ENCODE measurements at regions not wholly inside any gene's neighbourhood (a gene's known extent, or its start where the extent isn't known, plus 50 kb on each side); places are given as distances from the start of the nearest gene placed in this dataset.

- TF ChIP-seq CTCF (IDR thresholded peaks at IDR 0.05; ENCODE audit: low read length): no peak
- no peak for TF ChIP-seq EZH2 (IDR thresholded peaks at IDR 0.05; ENCODE audit: borderline replicate concordance, low read length)
These were observed 300.7 kb upstream of the PITRM1 start for GRCh38 chr10:3473271-3473670.
